Right renal cortex interstitium (tissue), 3 donors: ENCODE measurements at regions not wholly inside any gene's neighbourhood (a gene's known extent, or its start where the extent isn't known, plus 50 kb on each side); places are given as distances from the start of the nearest gene placed in this dataset.
"Not testable (repeated sequence)": the region's sequence is repeated elsewhere in the genome, so short reads cannot be mapped to it uniquely, and the experiment has no call there.

ENCODE experiments used
- DNase-seq, 3 donors: peaks; one replicate each; pipeline ENCODE4 v3.0.0-alpha.2; 2013; ENCODE audit warnings: low read depth in 3 of 3, low spot score in 2 of 3

- DNase-seq: no peak
Observed at GRCh38 chr3:18703798-18704197, 278.7 kb upstream of the SATB1 start.

GRCh38 chr3:18693588-18694329 is 268.6 kb upstream of the SATB1 start:
- DNase-seq: not testable (repeated sequence)

GRCh38 chr3:18687286-18687685 is 262.1 kb upstream of the SATB1 start:
- DNase-seq: no peak

- DNase-seq: no peak
Observed at GRCh38 chr3:18683900-18684299, 258.8 kb upstream of the SATB1 start.

- DNase-seq: no peak
Observed at GRCh38 chr3:18681818-18682345, 256.7 kb upstream of the SATB1 start.

- no peak for DNase-seq
Observed at GRCh38 chr3:18680758-18681157, 255.6 kb upstream of the SATB1 start.

- no peak for DNase-seq
Observed at GRCh38 chr3:18679238-18679637, 254.1 kb upstream of the SATB1 start.

GRCh38 chr3:18675197-18675596 is 250.1 kb upstream of the SATB1 start:
- no peak for DNase-seq

GRCh38 chr3:18672561-18672960 is 247.4 kb upstream of the SATB1 start:
- DNase-seq: no peak

- no peak for DNase-seq
Observed at GRCh38 chr3:18670759-18671158, 245.6 kb upstream of the SATB1 start.

GRCh38 chr3:18669374-18669773 is 244.2 kb upstream of the SATB1 start:
- no peak for DNase-seq

GRCh38 chr3:18667552-18667951 is 242.4 kb upstream of the SATB1 start:
- no peak for DNase-seq

- DNase-seq: no peak
Observed at GRCh38 chr3:18666655-18667054, 241.5 kb upstream of the SATB1 start.

GRCh38 chr3:18660059-18660458 is 234.9 kb upstream of the SATB1 start:
- DNase-seq: no peak

GRCh38 chr3:18657858-18658820 is 233.0 kb upstream of the SATB1 start:
- no peak for DNase-seq

GRCh38 chr3:18656866-18657265 is 231.7 kb upstream of the SATB1 start:
- no peak for DNase-seq

GRCh38 chr3:18656410-18656809 is 231.3 kb upstream of the SATB1 start:
- no peak for DNase-seq

GRCh38 chr3:18655827-18656226 is 230.7 kb upstream of the SATB1 start:
- DNase-seq: no peak

GRCh38 chr3:18652781-18653180 is 227.6 kb upstream of the SATB1 start:
- DNase-seq: no peak

- DNase-seq: no peak
Observed at GRCh38 chr3:18650731-18651130, 225.6 kb upstream of the SATB1 start.

GRCh38 chr3:18649666-18650363 is 224.7 kb upstream of the SATB1 start:
- DNase-seq: no peak
